ENCODE measurements at regions not wholly inside any gene's neighbourhood (a gene's known extent, or its start where the extent isn't known, plus 50 kb on each side); places are given as distances from the start of the nearest gene placed in this dataset.

DNA sequence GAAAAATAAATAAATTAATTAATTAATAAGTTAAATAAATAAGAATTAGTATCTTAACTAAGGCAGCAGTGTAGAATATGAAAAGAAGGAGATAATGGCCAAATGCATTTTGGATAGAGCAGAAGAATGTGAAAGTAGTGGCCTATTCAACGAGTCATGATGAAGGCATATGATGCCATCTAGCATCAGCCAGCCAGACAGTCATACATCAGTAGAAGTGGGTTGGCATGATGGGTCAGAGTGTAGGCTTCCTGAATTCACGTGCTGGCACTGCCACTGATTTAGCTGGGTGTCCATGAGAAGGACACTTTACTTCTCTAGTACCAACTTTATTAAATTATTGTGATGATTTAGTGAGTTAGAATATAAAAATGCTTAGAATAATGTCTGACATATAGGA lies 256.1 kb upstream of the ARPP21 start:
- no peak for TF ChIP-seq POLR2AphosphoS5 (IDR thresholded peaks at IDR 0.05; ENCODE audit: low read depth, low read length)
- TF ChIP-seq POLR2A (IDR thresholded peaks at IDR 0.05; ENCODE audit: low read depth, low read length): no peak

All from GM12892 (cell line).